ENCODE measurements at regions not wholly inside any gene's neighbourhood (a gene's known extent, or its start where the extent isn't known, plus 50 kb on each side); places are given as distances from the start of the nearest gene placed in this dataset.

GRCh38 chr10:55782181-55782580 is 578.9 kb downstream of the ZWINT start:
- no peak for TF ChIP-seq POLR2AphosphoS5 (IDR thresholded peaks at IDR 0.05)
- TF ChIP-seq CTCF (IDR thresholded peaks at IDR 0.05) = no peak
- Histone ChIP-seq H3K27me3 (no peaks in the 10 kb centered on the region), H3K4me1 (no peaks in the 10 kb centered on the region), H3K9me3 (no peaks in the 10 kb centered on the region), H3K4me3 (no peak overlapping the region), H3K36me3 (no peaks in the 10 kb centered on the region), H3K27ac (no peak overlapping the region)
- 63 to 88% methylated on average over 1 to 4 of the region's 4 CpGs for WGBS, 2 donors (ENCODE audit: low coverage in 1 of 2)
- intact Hi-C loops (cut with DNase I; ENCODE audit: low total_unique reads) (no loop called here), in situ Hi-C loops (cut with MboI; ENCODE audit: low pct_ligation_motif_present in 1 of 4, low pct_unique_long_range_greater_than_20kb in 1 of 4, low sequenced_read_pairs in 3 of 4) (no loop called here)
- DNase-seq = no peak

- WGBS, 2 donors (ENCODE audit: low coverage in 1 of 2) = 26 to 30% methylated on average over 1 of the region's 1 CpG
- no peak for DNase-seq
- Histone ChIP-seq H3K4me3 (no peak overlapping the region), H3K4me1 (no peaks in the 10 kb centered on the region), H3K36me3 (no peaks in the 10 kb centered on the region), H3K9me3 (no peaks in the 10 kb centered on the region), H3K27ac (no peak overlapping the region), H3K27me3 (no peaks in the 10 kb centered on the region)
- TF ChIP-seq POLR2AphosphoS5 (IDR thresholded peaks at IDR 0.05) (no peak), EP300 (IDR thresholded peaks at IDR 0.05; ENCODE audit: low read depth) (no peak), CTCF (IDR thresholded peaks at IDR 0.05) (no peak), POLR2A (IDR thresholded peaks at IDR 0.05) (no peak)
- intact Hi-C loops (cut with DNase I; ENCODE audit: low total_unique reads) (no loop called here), in situ Hi-C loops (cut with MboI; ENCODE audit: low pct_ligation_motif_present in 1 of 4, low pct_unique_long_range_greater_than_20kb in 1 of 4, low sequenced_read_pairs in 3 of 4) (no loop called here)
Measured at GRCh38 chr10:55766212-55766611, 594.8 kb downstream of the ZWINT start.

GRCh38 chr10:55750458-55750857 is 610.6 kb downstream of the ZWINT start:
- intact Hi-C loops (cut with DNase I; ENCODE audit: low total_unique reads) = no loop called here

GRCh38 chr10:55747244-55747643 is 613.8 kb downstream of the ZWINT start:
- no peaks in the 10 kb centered on the region for H3K27me3 ChIP-seq
- no peak overlapping the region for H3K27ac ChIP-seq
- no peak overlapping the region for H3K4me3 ChIP-seq
- no peaks in the 10 kb centered on the region for H3K36me3 ChIP-seq
- 36 to 55% methylated on average over 3 of the region's 3 CpGs for WGBS, 2 donors (ENCODE audit: low coverage in 1 of 2)
- intact Hi-C loops (cut with DNase I; ENCODE audit: low total_unique reads) (no loop called here), in situ Hi-C loops (cut with MboI; ENCODE audit: low pct_ligation_motif_present in 1 of 4, low pct_unique_long_range_greater_than_20kb in 1 of 4, low sequenced_read_pairs in 3 of 4) (no loop called here)
- DNase-seq = peak; percentile 24
- H3K4me1 ChIP-seq = no peaks in the 10 kb centered on the region
- TF ChIP-seq EP300 (IDR thresholded peaks at IDR 0.05; ENCODE audit: low read depth) (no peak), POLR2A (IDR thresholded peaks at IDR 0.05) (no peak), POLR2AphosphoS5 (IDR thresholded peaks at IDR 0.05) (no peak), CTCF (IDR thresholded peaks at IDR 0.05) (no peak)
- no peaks in the 10 kb centered on the region for H3K9me3 ChIP-seq

More at GRCh38 chr10:55750458-55750857, 610.6 kb downstream of the ZWINT start:
- Histone ChIP-seq H3K4me1 (no peaks in the 10 kb centered on the region), H3K4me3 (no peak overlapping the region), H3K27me3 (no peaks in the 10 kb centered on the region), H3K27ac (no peak overlapping the region), H3K9me3 (no peaks in the 10 kb centered on the region), H3K36me3 (no peaks in the 10 kb centered on the region)
- in situ Hi-C loops (cut with MboI; ENCODE audit: low pct_ligation_motif_present in 1 of 4, low pct_unique_long_range_greater_than_20kb in 1 of 4, low sequenced_read_pairs in 3 of 4) = no loop called here
- TF ChIP-seq POLR2A (IDR thresholded peaks at IDR 0.05) (no peak), POLR2AphosphoS5 (IDR thresholded peaks at IDR 0.05) (no peak)
- DNase-seq = no peak
- 54 to 62% methylated on average over 2 of the region's 2 CpGs for WGBS, 2 donors (ENCODE audit: low coverage in 1 of 2)

- H3K27me3 ChIP-seq = no peaks in the 10 kb centered on the region
- no peak for DNase-seq
- WGBS, 2 donors (ENCODE audit: low coverage in 1 of 2) = 57 to 64% methylated on average over 1 of the region's 1 CpG
- H3K4me3 ChIP-seq = no peak overlapping the region
- intact Hi-C loops (cut with DNase I; ENCODE audit: low total_unique reads) (no loop called here), in situ Hi-C loops (cut with MboI; ENCODE audit: low pct_ligation_motif_present in 1 of 4, low pct_unique_long_range_greater_than_20kb in 1 of 4, low sequenced_read_pairs in 3 of 4) (no loop called here)
- no peaks in the 10 kb centered on the region for H3K4me1 ChIP-seq
- no peaks in the 10 kb centered on the region for H3K36me3 ChIP-seq
- H3K27ac ChIP-seq = no peak overlapping the region
- TF ChIP-seq CTCF (IDR thresholded peaks at IDR 0.05) (no peak), POLR2AphosphoS5 (IDR thresholded peaks at IDR 0.05) (no peak), POLR2A (IDR thresholded peaks at IDR 0.05) (no peak), EP300 (IDR thresholded peaks at IDR 0.05; ENCODE audit: low read depth) (no peak)
- no peaks in the 10 kb centered on the region for H3K9me3 ChIP-seq
Measured at GRCh38 chr10:55746002-55746401, 615.1 kb downstream of the ZWINT start.
